GM23248 (cell line): ENCODE measurements at regions not wholly inside any gene's neighbourhood (a gene's known extent, or its start where the extent isn't known, plus 50 kb on each side); places are given as distances from the start of the nearest gene placed in this dataset.
"Not testable (repeated sequence)": the region's sequence is repeated elsewhere in the genome, so short reads cannot be mapped to it uniquely, and the experiment has no call there.

ENCODE experiments used
- DNase-seq: peaks from one replicate; pipeline ENCODE4 v3.0.0-alpha.2; 2015
- H2AFZ ChIP-seq: fragments of 200-600 bp; sonication (generic); 2 replicates; pipeline ENCODE4 v1.6.1; 2016; ENCODE audit warnings: antibody characterized with exemption
- H3F3A ChIP-seq: fragments of 200-600 bp; sonication (generic); 2 replicates; pipeline ENCODE4 v1.6.1; 2016; ENCODE audit warnings: mild to moderate bottlenecking, antibody characterized with exemption, mixed run types; ENCODE audit not compliant: insufficient read depth
- H3K27ac ChIP-seq: fragments of 200-600 bp; sonication (generic); 2 replicates; pipeline ENCODE4 v1.5.1; 2016; ENCODE audit warnings: mild to moderate bottlenecking
- H3K27me3 ChIP-seq: fragments of 200-600 bp; sonication (generic); replicated peaks from 2 replicates; pipeline ENCODE4 v1.6.1; 2016; ENCODE audit warnings: mild to moderate bottlenecking; ENCODE audit not compliant: insufficient read depth
- H3K36me3 ChIP-seq: fragments of 200-600 bp; sonication (generic); 2 replicates; pipeline ENCODE4 v1.6.1; 2016; ENCODE audit warnings: low read depth, mild to moderate bottlenecking
- H3K4me1 ChIP-seq: fragments of 200-600 bp; sonication (generic); 2 replicates; pipeline ENCODE4 v1.6.1; 2016; ENCODE audit warnings: mild to moderate bottlenecking; ENCODE audit not compliant: insufficient read depth
- H3K4me2 ChIP-seq: fragments of 200-600 bp; sonication (generic); one replicate; pipeline ENCODE4 v1.6.1; 2016; ENCODE audit warnings: mild to moderate bottlenecking; ENCODE audit not compliant: unreplicated experiment
- H3K4me3 ChIP-seq: fragments of 200-600 bp; sonication (generic); 2 replicates; pipeline ENCODE4 v1.5.1; 2016; ENCODE audit warnings: mild to moderate bottlenecking
- H3K79me2 ChIP-seq: fragments of 200-600 bp; sonication (generic); 2 replicates; pipeline ENCODE4 v1.6.1; 2016; ENCODE audit warnings: mild to moderate bottlenecking; ENCODE audit not compliant: insufficient read depth
- H3K9ac ChIP-seq: fragments of 200-600 bp; sonication (generic); 2 replicates; pipeline ENCODE4 v1.6.1; 2016; ENCODE audit warnings: mild to moderate bottlenecking
- H3K9me2 ChIP-seq: fragments of 200-600 bp; sonication (generic); 2 replicates; pipeline ENCODE4 v1.6.1; 2016; ENCODE audit warnings: mixed run types, mild to moderate bottlenecking, moderate library complexity; ENCODE audit not compliant: insufficient read depth
- H3K9me3 ChIP-seq: fragments of 200-600 bp; sonication (generic); one replicate; pipeline ENCODE4 v1.6.1; 2017; ENCODE audit warnings: low read depth
- H4K20me1 ChIP-seq: fragments of 200-600 bp; sonication (generic); 2 replicates; pipeline ENCODE4 v1.6.0; 2016; ENCODE audit not compliant: insufficient read depth
- EZH2 ChIP-seq: fragments of 200-600 bp; sonication (generic); IDR thresholded peaks from 2 replicates; pipeline ENCODE4 v1.6.1; 2018; ENCODE audit warnings: antibody characterized with exemption, mild to moderate bottlenecking; ENCODE audit not compliant: insufficient read depth, poor library complexity, severe bottlenecking
- EZH2phosphoT487 ChIP-seq: fragments of 200-600 bp; sonication (generic); IDR thresholded peaks from 2 replicates; pipeline ENCODE4 v1.6.1; 2018; ENCODE audit warnings: antibody characterized with exemption, moderate library complexity, mild to moderate bottlenecking, low read depth; ENCODE audit not compliant: insufficient read depth
- WGBS, 2 experiments: methylation state at CpG; one replicate each; pipeline ENCODE4 v1.1.6; 2015 to 2017; ENCODE audit warnings: low lambda C conversion rate in 2 of 2, low coverage in 1 of 2; ENCODE audit errors: missing lambda C conversion rate in 2 of 2; 5-methylcytosine and 5-hydroxymethylcytosine counted together
- in situ Hi-C: fragments of 300-500 bp; cut with MboI; formaldehyde crosslinking; loops from 2 replicates; pipeline ENCODE4 v1.15.0; 2020

GRCh38 chr10:78342827-78343653 lies 309.4 kb downstream of the RPS24 start:
- Histone ChIP-seq H3K9me2 (peaks cover 5% of the 10 kb centered on the region; the same call in 1 of the 2 replicates), H3K79me2 (no peaks in the 10 kb centered on the region), H3K4me2 (no peak overlapping the region), H3K4me1 (no peaks in the 10 kb centered on the region), H3K9ac (no peak overlapping the region), H3F3A (no peaks in the 10 kb centered on the region), H3K27me3 (no peaks in the 10 kb centered on the region), H3K36me3 (no peaks in the 10 kb centered on the region), H3K4me3 (no peak overlapping the region), H3K27ac (no peak overlapping the region), H3K9me3 (no peaks in the 10 kb centered on the region), H4K20me1 (no peaks in the 10 kb centered on the region), H2AFZ (no peak overlapping the region)
- WGBS, 2 experiments: 88 to 93% methylated on average over 11 of the region's 11 CpGs
- DNase-seq: no peak
- TF ChIP-seq EZH2phosphoT487 (no peak), EZH2 (no peak)
- in situ Hi-C loops: no loop called here

GRCh38 chr10:78344257-78344656 lies 310.6 kb downstream of the RPS24 start:
- H3K9me3 ChIP-seq, H3K9me2 ChIP-seq, H3K4me2 ChIP-seq, DNase-seq, in situ Hi-C loops, H3K79me2 ChIP-seq, H3K4me1 ChIP-seq, H3K27me3 ChIP-seq, H3K4me3 ChIP-seq, H3K27ac ChIP-seq, H2AFZ ChIP-seq, H3F3A ChIP-seq, H4K20me1 ChIP-seq, H3K36me3 ChIP-seq, H3K9ac ChIP-seq: not testable (repeated sequence)
- WGBS, 2 experiments: 94 to 96% methylated on average over 8 of the region's 8 CpGs

GRCh38 chr10:78345515-78345914 lies 311.9 kb downstream of the RPS24 start:
- H3K9ac ChIP-seq, H3K27ac ChIP-seq, DNase-seq, H3K4me3 ChIP-seq, H3K9me2 ChIP-seq, H3K79me2 ChIP-seq, H3K4me1 ChIP-seq, H3F3A ChIP-seq, in situ Hi-C loops, H2AFZ ChIP-seq, H3K9me3 ChIP-seq, H3K36me3 ChIP-seq, H4K20me1 ChIP-seq, H3K27me3 ChIP-seq, H3K4me2 ChIP-seq: not testable (repeated sequence)
- 61 to 68% methylated on average over 3 of the region's 3 CpGs for WGBS, 2 experiments

- H4K20me1 ChIP-seq: no peaks in the 10 kb centered on the region
- no peak overlapping the region for H3K4me2 ChIP-seq
- peaks cover 5% of the 10 kb centered on the region; the same call in 1 of the 2 replicates for H3K9me2 ChIP-seq
- in situ Hi-C loops: no loop called here
- WGBS, 2 experiments: 88 to 93% methylated on average over 1 of the region's 1 CpG
- TF ChIP-seq EZH2phosphoT487 (no peak), EZH2 (no peak)
- H3K4me1 ChIP-seq: no peaks in the 10 kb centered on the region
- no peak overlapping the region for H3K9ac ChIP-seq
- H3K27me3 ChIP-seq: no peaks in the 10 kb centered on the region
- no peaks in the 10 kb centered on the region for H3K79me2 ChIP-seq
- H3K27ac ChIP-seq: no peak overlapping the region
- no peak for DNase-seq
- no peak overlapping the region for H2AFZ ChIP-seq
- no peaks in the 10 kb centered on the region for H3K9me3 ChIP-seq
- H3K4me3 ChIP-seq: no peak overlapping the region
- no peaks in the 10 kb centered on the region for H3K36me3 ChIP-seq
- no peaks in the 10 kb centered on the region for H3F3A ChIP-seq
These were observed 313.1 kb downstream of the RPS24 start for GRCh38 chr10:78346721-78347120.
